ENCODE measurements at regions not wholly inside any gene's neighbourhood (a gene's known extent, or its start where the extent isn't known, plus 50 kb on each side); places are given as distances from the start of the nearest gene placed in this dataset.

- H3K9ac ChIP-seq (ENCODE audit: control insufficient read depth, extremely low read depth, insufficient read depth, low read length): no peak overlapping the region
- no peak overlapping the region for H3K4me2 ChIP-seq (ENCODE audit: control insufficient read depth, extremely low read depth, insufficient read depth, low read depth, low read length)
- no peaks in the 10 kb centered on the region for H3K79me2 ChIP-seq (ENCODE audit: control insufficient read depth, insufficient read depth, low read length)
- H3K27me3 ChIP-seq (ENCODE audit: control insufficient read depth, extremely low read depth, insufficient read depth, low read length): no peaks in the 10 kb centered on the region
- no peak overlapping the region for H2AFZ ChIP-seq (ENCODE audit: control insufficient read depth, low read length)
- H3K9me3 ChIP-seq (ENCODE audit: control insufficient read depth, low read depth, low read length): no peaks in the 10 kb centered on the region
- no peak overlapping the region for H3K4me3 ChIP-seq (ENCODE audit: control insufficient read depth in 2 of 3, extremely low read depth in 1 of 3, insufficient read depth in 2 of 3, low read depth in 1 of 3, low read length in 3 of 3)
- H3K9me1 ChIP-seq (ENCODE audit: control insufficient read depth, extremely low read depth, insufficient read depth, low read length): no peaks in the 10 kb centered on the region
- no peak for FAIRE-seq
- no peaks in the 10 kb centered on the region for H4K20me1 ChIP-seq (ENCODE audit: control insufficient read depth, extremely low read depth, insufficient read depth, low read length)
- no peak for TF ChIP-seq EZH2 (IDR thresholded peaks at IDR 0.05; ENCODE audit: low read length)
- TF ChIP-seq, protein P1, sequence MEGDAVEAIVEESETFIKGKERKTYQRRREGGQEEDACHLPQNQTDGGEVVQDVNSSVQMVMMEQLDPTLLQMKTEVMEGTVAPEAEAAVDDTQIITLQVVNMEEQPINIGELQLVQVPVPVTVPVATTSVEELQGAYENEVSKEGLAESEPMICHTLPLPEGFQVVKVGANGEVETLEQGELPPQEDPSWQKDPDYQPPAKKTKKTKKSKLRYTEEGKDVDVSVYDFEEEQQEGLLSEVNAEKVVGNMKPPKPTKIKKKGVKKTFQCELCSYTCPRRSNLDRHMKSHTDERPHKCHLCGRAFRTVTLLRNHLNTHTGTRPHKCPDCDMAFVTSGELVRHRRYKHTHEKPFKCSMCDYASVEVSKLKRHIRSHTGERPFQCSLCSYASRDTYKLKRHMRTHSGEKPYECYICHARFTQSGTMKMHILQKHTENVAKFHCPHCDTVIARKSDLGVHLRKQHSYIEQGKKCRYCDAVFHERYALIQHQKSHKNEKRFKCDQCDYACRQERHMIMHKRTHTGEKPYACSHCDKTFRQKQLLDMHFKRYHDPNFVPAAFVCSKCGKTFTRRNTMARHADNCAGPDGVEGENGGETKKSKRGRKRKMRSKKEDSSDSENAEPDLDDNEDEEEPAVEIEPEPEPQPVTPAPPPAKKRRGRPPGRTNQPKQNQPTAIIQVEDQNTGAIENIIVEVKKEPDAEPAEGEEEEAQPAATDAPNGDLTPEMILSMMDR (optimal IDR thresholded peaks at IDR 0.05 in 1 of 3, IDR thresholded peaks at IDR 0.05 in 1 of 3, conservative IDR thresholded peaks at IDR 0.05 in 1 of 3; ENCODE audit: extremely low read depth in 1 of 3, insufficient read depth in 2 of 3, low read length in 3 of 3): no peak
- H3K27ac ChIP-seq (ENCODE audit: control insufficient read depth, insufficient read depth, low read length): no peak overlapping the region
- no peaks in the 10 kb centered on the region for H3K36me3 ChIP-seq (ENCODE audit: control insufficient read depth in 2 of 2, extremely low read depth in 1 of 2, insufficient read depth in 2 of 2, low read length in 2 of 2)
- H3K4me1 ChIP-seq (ENCODE audit: control insufficient read depth, extremely low read depth, insufficient read depth, low read length): no peaks in the 10 kb centered on the region
- dilution Hi-C loops (cut with MboI; ENCODE audit: extremely low pct_ligation_motif_present, low sequenced_read_pairs): no loop called here
- no peak for DNase-seq (ENCODE audit: low read depth, low spot score)
Observed at GRCh38 chr12:131381716-131382430, 329.0 kb upstream of the SFSWAP start.

- no peaks in the 10 kb centered on the region for H3K9me1 ChIP-seq (ENCODE audit: control insufficient read depth, extremely low read depth, insufficient read depth, low read length)
- no peak for FAIRE-seq
- no peak overlapping the region for H3K27ac ChIP-seq (ENCODE audit: control insufficient read depth, insufficient read depth, low read length)
- H3K27me3 ChIP-seq (ENCODE audit: control insufficient read depth, extremely low read depth, insufficient read depth, low read length): no peaks in the 10 kb centered on the region
- H4K20me1 ChIP-seq (ENCODE audit: control insufficient read depth, extremely low read depth, insufficient read depth, low read length): no peaks in the 10 kb centered on the region
- H3K79me2 ChIP-seq (ENCODE audit: control insufficient read depth, insufficient read depth, low read length): no peaks in the 10 kb centered on the region
- H3K4me3 ChIP-seq (ENCODE audit: control insufficient read depth in 2 of 3, extremely low read depth in 1 of 3, insufficient read depth in 2 of 3, low read depth in 1 of 3, low read length in 3 of 3): no peak overlapping the region
- no peak overlapping the region for H2AFZ ChIP-seq (ENCODE audit: control insufficient read depth, low read length)
- no peak overlapping the region for H3K9ac ChIP-seq (ENCODE audit: control insufficient read depth, extremely low read depth, insufficient read depth, low read length)
- no peaks in the 10 kb centered on the region for H3K9me3 ChIP-seq (ENCODE audit: control insufficient read depth, low read depth, low read length)
- H3K4me1 ChIP-seq (ENCODE audit: control insufficient read depth, extremely low read depth, insufficient read depth, low read length): no peaks in the 10 kb centered on the region
- H3K4me2 ChIP-seq (ENCODE audit: control insufficient read depth, extremely low read depth, insufficient read depth, low read depth, low read length): no peak overlapping the region
- no peaks in the 10 kb centered on the region for H3K36me3 ChIP-seq (ENCODE audit: control insufficient read depth in 2 of 2, extremely low read depth in 1 of 2, insufficient read depth in 2 of 2, low read length in 2 of 2)
- TF ChIP-seq, protein P1 (optimal IDR thresholded peaks at IDR 0.05 in 1 of 3, IDR thresholded peaks at IDR 0.05 in 1 of 3, conservative IDR thresholded peaks at IDR 0.05 in 1 of 3; ENCODE audit: extremely low read depth in 1 of 3, insufficient read depth in 2 of 3, low read length in 3 of 3): no peak
- TF ChIP-seq EZH2 (IDR thresholded peaks at IDR 0.05; ENCODE audit: low read length): no peak
- DNase-seq (ENCODE audit: low read depth, low spot score): no peak
- dilution Hi-C loops (cut with MboI; ENCODE audit: extremely low pct_ligation_motif_present, low sequenced_read_pairs): no loop called here
Observed at GRCh38 chr12:131383291-131383690, 327.6 kb upstream of the SFSWAP start.

Data from keratinocyte (primary cell).